ENCODE measurements at regions not wholly inside any gene's neighbourhood (a gene's known extent, or its start where the extent isn't known, plus 50 kb on each side); places are given as distances from the start of the nearest gene placed in this dataset.

- DNase-seq (ENCODE audit: low read depth in 4 of 4, low spot score in 1 of 4) = no peak
Observed at GRCh38 chr16:77592021-77592420, 130.3 kb upstream of the NUDT7 start.

DNA sequence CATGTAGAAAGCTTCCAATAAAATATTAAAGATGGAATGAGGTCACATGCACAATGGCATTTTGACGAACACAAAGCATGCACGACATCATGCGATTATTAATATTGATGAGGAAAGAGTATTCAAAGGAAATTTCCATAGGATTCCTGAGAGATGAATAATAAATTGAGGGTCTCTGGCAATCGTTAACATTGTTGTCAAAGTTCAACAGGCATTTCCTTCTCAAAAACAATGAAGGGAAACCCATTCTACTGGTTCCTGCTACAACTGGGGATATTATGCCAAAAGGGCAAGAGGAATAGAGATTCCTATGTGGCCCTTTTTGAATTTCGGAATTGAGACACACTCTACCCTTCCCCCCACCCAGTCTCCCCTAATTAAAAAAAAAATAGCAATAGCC is 128.3 kb upstream of the NUDT7 start:
- DNase-seq (ENCODE audit: low read depth in 4 of 4, low spot score in 1 of 4) = no peak

DNA sequence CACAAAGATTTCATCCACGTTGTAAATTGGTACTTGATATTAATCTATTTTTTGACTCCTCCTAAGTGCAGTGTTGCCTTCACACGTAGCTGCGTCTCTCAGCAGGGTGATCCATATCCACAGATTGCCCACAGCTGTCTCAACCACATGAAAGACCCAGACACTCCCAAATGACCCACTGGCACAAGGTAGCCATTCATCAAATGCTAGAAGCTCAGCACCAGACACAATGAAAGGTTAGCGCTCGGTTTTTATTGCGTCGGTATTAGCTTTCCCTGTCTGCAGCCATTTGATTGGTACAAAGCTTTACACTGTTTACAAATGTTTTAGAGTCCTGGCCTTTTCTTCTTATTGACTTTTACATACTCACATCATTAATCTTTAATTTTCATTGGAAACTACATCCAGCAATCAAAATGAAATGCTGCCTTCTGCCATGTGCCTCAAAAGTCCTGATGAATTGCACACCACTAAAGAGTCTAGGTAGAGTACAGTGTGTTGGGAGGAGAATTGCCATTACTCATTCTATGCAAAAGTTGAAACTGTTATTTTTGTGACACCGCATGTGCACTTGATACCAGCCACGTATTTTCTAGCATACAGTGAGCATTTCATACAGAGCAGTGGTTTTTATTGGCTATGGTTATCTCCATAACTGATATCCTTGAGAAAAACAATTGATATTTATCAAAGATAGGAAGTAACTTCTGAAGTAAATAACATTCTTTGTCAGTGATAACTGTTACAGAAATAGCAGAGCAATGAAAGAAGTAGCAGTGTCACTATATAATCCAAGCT is 127.3 kb upstream of the NUDT7 start:
- DNase-seq (ENCODE audit: low read depth in 4 of 4, low spot score in 1 of 4) = no peak

DNA sequence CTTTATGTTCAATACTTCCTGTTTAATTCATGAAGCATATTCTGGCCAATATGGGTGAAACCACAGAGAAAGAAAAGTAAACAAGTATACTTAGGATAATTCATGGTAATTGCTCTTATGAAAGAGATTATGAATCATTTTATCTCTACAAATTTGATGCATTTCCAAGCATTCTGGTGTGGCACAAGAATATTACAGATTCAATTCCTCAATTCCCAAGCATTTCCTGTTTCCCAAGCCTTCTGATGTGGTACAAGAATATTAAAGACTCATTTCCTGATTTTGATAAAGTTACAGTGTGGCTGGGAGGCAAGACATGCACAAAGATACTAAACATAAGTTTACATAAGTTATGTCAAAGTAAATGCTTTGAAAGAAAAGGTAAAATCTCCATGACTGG is 126.1 kb upstream of the NUDT7 start:
- DNase-seq (ENCODE audit: low read depth in 4 of 4, low spot score in 1 of 4) = no peak

DNA sequence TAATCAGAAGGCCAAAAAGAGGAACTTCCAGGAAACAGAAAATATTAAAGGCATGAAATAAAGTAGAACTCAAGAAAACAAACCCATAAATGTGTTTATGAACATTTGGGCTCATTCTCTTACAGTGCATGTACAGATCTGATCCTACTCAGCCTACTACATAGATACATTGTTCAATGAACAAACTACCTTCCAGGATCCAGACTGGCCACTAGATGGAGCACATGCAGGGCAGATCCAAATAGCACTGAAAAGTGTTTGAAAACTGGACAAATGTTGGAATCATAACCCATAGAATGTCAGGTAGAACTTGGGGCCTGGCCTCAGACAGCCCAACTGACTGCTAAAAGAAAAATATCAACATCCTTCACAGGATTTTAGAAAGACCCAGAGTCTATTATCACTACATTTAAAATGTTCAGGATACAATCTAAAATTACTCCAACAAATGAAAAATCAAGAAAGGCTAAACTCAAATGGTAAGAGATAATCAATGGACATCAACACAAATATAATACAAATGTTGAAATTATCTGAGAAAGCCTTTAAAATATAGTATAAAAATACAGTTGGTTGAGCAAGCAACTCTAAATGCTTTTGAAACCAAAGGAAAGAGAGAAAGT is 122.4 kb upstream of the NUDT7 start:
- DNase-seq (ENCODE audit: low read depth in 4 of 4, low spot score in 1 of 4) = no peak

DNA sequence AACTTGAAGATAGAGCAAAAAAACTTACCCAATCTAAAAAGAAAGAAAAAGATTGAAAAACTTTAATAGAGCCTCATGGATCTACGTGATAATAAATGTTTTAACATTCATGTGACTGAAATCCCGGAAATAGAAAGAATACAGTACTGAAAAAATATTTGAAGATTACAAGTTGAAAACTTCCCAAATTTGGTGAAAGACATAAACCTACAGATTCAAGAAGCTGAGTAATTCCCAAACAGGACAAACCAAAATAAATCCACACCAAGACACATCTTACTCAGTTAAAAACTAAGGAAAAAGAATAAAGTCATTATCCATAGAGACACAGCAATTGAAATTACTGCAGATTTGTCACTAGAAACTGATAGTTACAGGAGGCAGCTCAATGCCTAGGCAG is 121.8 kb upstream of the NUDT7 start:
- no peak for DNase-seq (ENCODE audit: low read depth in 4 of 4, low spot score in 1 of 4)

GRCh38 chr16:77603656-77604055 is 118.7 kb upstream of the NUDT7 start:
- no peak for DNase-seq (ENCODE audit: low read depth in 4 of 4, low spot score in 1 of 4)

GRCh38 chr16:77610496-77610895 is 111.8 kb upstream of the NUDT7 start:
- no peak for DNase-seq (ENCODE audit: low read depth in 4 of 4, low spot score in 1 of 4)

GRCh38 chr16:77611386-77611785 is 110.9 kb upstream of the NUDT7 start:
- DNase-seq (ENCODE audit: low read depth in 4 of 4, low spot score in 1 of 4) = no peak

DNA sequence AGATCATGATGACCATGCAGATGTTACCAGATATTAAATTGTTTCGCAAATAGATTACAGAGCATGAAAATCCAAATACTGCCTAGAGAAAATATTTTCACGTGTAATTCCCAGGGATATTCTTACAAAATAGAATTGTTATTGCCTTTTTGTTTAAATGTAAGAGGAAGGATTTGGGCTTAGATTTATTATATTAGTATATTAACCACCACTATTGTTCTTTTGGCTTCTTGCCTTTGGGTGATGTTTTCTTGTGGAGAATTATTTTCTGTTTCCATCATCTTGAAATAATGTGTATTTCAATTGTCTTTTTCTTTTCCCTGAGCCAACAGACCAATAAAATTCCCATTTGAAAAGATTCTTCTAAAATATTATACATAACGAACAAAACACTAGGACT is 109.7 kb upstream of the NUDT7 start:
- DNase-seq (ENCODE audit: low read depth in 4 of 4, low spot score in 1 of 4) = no peak

DNA sequence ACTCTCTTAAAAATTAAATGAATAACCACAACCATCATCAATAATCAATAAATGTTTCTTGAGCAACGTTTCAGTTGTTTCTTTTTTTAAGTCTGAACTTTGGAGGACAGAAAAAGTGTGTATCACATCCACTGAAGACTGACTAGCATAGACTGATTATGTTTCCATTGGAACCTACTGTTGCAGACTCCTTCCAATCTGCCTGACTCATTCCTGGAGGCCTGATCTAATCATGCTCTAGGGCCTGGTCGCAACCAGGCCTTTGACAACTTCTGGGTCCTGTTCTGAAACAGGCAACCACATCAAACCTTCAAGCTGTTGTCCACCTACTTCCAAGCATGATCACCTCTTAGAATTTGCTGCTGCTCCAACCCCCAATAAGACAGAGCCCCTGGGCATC is 109.2 kb upstream of the NUDT7 start:
- DNase-seq (ENCODE audit: low read depth in 4 of 4, low spot score in 1 of 4) = no peak

- no peak for DNase-seq (ENCODE audit: low read depth in 4 of 4, low spot score in 1 of 4)
Observed at GRCh38 chr16:77617553-77617952, 104.8 kb upstream of the NUDT7 start.

- no peak for DNase-seq (ENCODE audit: low read depth in 4 of 4, low spot score in 1 of 4)
Observed at GRCh38 chr16:77617996-77618395, 104.3 kb upstream of the NUDT7 start.

- no peak for DNase-seq (ENCODE audit: low read depth in 4 of 4, low spot score in 1 of 4)
Observed at GRCh38 chr16:77618951-77619350, 103.4 kb upstream of the NUDT7 start.

DNA sequence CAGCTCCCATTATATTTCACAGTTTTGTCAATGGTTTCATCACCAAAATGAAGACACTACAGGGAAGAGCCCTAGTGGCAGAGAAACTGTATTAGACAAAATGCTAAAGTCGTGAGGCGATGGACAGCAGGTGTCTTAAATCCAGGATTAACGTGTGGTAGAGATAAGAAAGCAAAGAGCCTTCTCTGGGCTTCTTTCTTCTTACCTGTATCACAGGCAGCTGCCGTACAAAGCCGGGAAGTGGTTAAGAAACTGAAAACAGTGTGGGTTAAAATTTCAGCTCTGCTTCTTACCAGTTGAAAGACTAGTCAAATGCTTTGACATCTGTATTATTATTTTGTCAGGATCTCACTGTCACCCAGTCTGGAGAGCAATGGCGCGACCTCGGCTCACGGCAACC is 98.2 kb upstream of the NUDT7 start:
- DNase-seq (ENCODE audit: low read depth in 4 of 4, low spot score in 1 of 4) = no peak

DNA sequence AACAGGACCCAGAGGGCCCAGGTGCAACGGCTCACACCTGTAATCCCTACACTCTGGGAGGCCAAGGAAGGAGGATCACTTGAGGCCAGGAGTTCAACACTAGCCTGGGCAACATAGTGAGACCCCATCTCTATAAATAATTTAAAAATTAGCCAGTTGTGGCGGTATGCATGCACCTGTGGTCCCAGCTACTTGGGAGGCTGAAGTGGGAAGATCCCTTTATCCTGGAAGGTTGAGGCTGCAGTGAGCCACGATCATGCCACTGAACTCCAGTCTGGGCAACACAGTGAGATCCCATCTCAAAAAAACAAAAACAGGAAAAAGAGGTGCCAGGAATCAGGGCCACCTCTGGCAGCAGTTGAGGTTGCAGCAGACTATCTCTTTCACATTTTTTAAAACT is 85.7 kb upstream of the NUDT7 start:
- no peak for DNase-seq (ENCODE audit: low read depth in 4 of 4, low spot score in 1 of 4)

DNA sequence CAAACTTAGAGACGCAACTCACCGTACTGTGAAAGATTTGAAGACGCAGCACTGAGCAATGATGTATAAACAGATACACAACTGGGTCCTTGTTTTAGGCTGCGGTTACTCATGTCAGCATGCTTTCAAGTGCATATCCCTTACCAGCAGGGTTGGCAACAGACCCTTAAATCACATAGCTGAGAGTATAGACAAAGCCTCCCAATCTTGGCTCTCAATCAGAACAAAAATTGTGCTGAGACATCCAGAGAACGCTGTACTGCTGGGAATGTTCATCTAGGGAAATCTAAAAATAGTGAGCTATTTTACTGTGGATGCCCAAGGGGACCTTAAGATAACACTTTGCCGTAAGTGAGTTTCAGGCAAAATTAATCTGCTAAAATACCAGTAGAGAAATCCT is 84.4 kb upstream of the NUDT7 start:
- no peak for DNase-seq (ENCODE audit: low read depth in 4 of 4, low spot score in 1 of 4)

DNA sequence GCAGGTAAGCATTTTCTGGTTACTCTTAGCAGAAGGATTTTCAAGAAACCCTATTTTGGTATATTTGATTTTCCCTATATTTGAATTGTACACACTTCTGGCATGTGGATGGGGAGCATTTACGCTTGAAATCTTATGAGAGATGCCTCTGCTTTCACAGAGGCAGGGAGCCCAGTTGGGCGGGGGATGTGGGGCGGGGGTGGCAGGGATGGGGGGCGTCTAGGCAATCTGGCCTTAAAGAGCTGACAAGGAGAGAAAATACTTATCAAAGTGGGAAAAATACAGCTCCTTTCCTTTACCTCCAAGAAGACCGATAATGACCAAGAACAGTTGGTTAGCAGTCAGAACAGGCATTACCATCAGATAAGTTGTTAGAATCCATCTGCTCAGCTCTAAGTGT is 79.1 kb upstream of the NUDT7 start:
- DNase-seq (ENCODE audit: low read depth in 4 of 4, low spot score in 1 of 4) = no peak

- DNase-seq (ENCODE audit: low read depth in 4 of 4, low spot score in 1 of 4) = no peak
Observed at GRCh38 chr16:77645764-77646163, 76.5 kb upstream of the NUDT7 start.

DNA sequence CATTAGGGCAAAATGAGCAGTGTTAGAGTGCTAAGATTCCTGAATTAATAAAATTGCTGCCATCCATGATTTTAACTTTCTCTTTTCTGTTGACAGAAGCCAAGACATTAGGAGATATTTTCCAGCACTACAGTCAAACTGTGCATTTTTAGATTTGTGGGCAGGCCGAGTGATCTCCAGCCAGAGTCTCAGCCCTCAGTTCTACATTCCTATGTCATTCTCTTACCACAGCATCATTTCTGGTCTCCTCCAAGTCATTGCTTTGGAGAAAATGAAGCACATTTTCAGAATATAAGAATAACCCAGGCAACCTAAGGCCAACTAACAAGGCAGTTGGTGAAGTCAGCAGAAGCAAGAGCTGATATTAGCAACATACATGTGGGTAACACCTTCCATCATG is 74.6 kb upstream of the NUDT7 start:
- no peak for DNase-seq (ENCODE audit: low read depth in 4 of 4, low spot score in 1 of 4)

DNA sequence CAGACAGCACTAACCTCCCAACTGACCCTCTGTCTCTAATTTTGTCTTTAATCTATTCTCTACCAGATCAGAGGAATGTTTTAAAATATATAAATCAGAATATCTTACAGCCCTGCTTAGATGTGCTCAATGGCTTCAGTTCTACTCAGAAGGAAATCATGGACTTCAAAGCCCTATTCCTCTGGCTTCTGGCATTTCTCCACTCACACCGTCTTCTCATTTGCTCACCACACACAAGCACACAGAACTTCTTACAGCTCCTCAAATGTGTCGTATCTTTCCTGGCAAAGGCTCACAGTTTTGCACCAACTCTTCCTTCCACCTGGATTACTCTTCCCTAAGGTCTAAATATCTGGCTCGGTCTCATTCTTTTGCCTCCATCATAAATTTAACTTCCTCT is 71.6 kb upstream of the NUDT7 start:
- DNase-seq (ENCODE audit: low read depth in 4 of 4, low spot score in 1 of 4) = no peak

- no peak for DNase-seq (ENCODE audit: low read depth in 4 of 4, low spot score in 1 of 4)
Observed at GRCh38 chr16:77652399-77652798, 69.9 kb upstream of the NUDT7 start.

DNA sequence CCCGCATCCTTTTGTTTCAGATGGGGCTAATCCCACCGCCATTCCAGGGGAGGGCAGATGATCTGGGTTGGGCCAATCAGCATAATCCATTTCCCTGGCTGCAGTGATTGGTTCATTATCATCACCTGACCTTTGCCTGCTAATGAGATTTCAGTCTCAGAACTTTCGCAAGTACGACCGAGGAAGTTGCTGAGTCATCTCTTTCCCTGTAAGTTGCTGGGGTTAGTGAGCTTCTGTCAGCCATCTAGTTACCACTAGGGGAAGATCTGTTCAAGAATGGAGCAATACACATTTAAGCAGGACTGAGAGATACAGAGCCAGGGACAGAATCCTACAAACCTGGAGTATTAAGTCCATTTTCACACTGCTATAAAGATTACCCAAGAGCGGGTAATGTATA is 65.3 kb upstream of the NUDT7 start:
- DNase-seq (ENCODE audit: low read depth in 4 of 4, low spot score in 1 of 4) = no peak
